Erythroblast (primary cell): ENCODE measurements at regions not wholly inside any gene's neighbourhood (a gene's known extent, or its start where the extent isn't known, plus 50 kb on each side); places are given as distances from the start of the nearest gene placed in this dataset.

Experiments
- DNase-seq, 2 experiments: peaks; one replicate each; lab custom pipeline; 2025; lab: John Stamatoyannopoulos, UW
- GATA1 ChIP-seq: IDR thresholded peaks from 2 replicates; pipeline ENCODE4 v1.6.1; 2011; ENCODE audit warnings: low read depth, mild to moderate bottlenecking, control low read depth, low read length, moderate library complexity
- POLR2A ChIP-seq: IDR thresholded peaks from 2 replicates; pipeline ENCODE4 v1.6.1; 2011; ENCODE audit warnings: mild to moderate bottlenecking, low read length

DNA sequence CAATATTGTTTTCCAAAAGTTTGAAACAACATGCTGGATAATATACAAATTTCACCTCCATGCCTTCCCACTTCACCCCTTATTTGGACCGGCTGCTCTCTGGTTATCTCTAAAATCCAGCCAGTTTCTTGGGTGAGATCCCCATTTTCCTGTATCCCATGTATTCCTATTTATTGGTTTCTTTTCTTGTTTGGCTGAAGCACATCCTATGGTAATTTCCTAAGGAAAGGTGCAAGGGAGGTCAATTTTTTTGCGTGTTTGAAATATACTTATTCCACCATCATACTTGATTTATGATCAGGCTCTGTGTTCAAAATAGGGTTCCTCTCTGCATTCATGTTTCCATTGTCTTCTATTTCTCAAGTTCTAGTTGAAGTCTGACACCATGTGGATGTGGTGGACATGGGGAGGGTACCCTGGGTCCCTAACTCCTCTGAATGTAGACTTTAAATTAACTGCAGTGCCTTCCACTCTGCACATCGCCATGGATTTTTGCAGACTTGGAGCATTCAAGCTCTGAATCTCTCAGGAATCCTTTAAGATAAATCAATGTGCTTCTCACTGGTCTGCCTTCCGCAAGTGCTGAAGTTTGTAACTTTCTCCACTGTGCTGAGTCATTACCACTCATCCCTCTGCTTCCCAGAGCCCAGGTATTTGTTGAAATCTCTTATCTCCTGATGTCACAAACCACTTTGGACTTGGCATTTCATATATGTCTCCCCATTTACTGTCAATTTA is 52.1 kb upstream of the TLE3 start:
- no peak for DNase-seq
- TF ChIP-seq GATA1 (no peak), POLR2A (no peak)

DNA sequence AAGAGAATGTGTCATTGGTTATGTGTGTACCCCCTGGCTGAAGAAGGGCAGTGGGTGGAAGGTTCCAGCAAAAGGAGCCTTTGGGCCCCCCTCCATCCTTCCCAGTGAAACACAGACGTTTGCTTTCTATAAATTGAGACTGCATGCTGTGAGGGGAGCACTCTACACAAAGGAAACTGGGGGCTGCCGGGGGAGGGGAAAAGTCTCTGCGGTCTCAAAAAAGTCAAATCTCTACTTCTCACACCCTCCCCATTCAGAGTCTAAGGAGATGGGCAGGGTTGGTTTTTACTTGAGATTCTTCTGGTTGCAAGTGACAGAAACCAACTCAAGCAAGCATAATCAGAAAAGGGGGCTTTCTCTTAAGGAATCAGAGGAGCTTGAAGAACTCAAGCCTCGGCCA is 50.1 kb upstream of the TLE3 start:
- no peak for DNase-seq
- no peak for TF ChIP-seq GATA1
- TF ChIP-seq POLR2A = no peak
